Progenitor cell of endocrine pancreas (in vitro differentiated cells): ENCODE measurements at regions not wholly inside any gene's neighbourhood (a gene's known extent, or its start where the extent isn't known, plus 50 kb on each side); places are given as distances from the start of the nearest gene placed in this dataset.

Source experiments
- DNase-seq: peaks from one replicate; pipeline ENCODE4 v3.0.0; 2021; ENCODE audit warnings: low spot score; ENCODE audit not compliant: unreplicated experiment
- H3K27ac Mint-ChIP-seq: 2 replicates; pipeline ENCODE4 v1.8.0; 2021; ENCODE audit warnings: mild to moderate bottlenecking, moderate library complexity, mixed read lengths
- H3K27me3 Mint-ChIP-seq: 2 replicates; pipeline ENCODE4 v1.8.0; 2021; ENCODE audit warnings: mixed read lengths
- H3K36me3 Mint-ChIP-seq: 2 replicates; pipeline ENCODE4 v1.8.0; 2022; ENCODE audit warnings: mixed read lengths; ENCODE audit not compliant: insufficient read depth
- H3K4me1 Mint-ChIP-seq: 2 replicates; pipeline ENCODE4 v1.8.0; 2021; ENCODE audit warnings: low read depth, mixed read lengths
- H3K4me3 Mint-ChIP-seq: 2 replicates; pipeline ENCODE4 v1.8.0; 2021; ENCODE audit warnings: low read depth, mild to moderate bottlenecking, moderate library complexity, mixed read lengths
- H3K9me3 Mint-ChIP-seq: 2 replicates; pipeline ENCODE4 v1.8.0; 2021; ENCODE audit warnings: low read depth, mixed read lengths
- CTCF ChIP-seq: fragments of 200-600 bp; sonication (generic); IDR thresholded peaks from one replicate; pipeline ENCODE4 v1.5.0; 2021; ENCODE audit warnings: antibody characterized with exemption, mild to moderate bottlenecking; ENCODE audit not compliant: unreplicated experiment

- no peaks in the 10 kb centered on the region for H3K27me3 Mint-ChIP-seq
- peak overlapping the region; percentile 49 for H3K27ac Mint-ChIP-seq
- no peak for TF ChIP-seq CTCF
- peaks cover 33% of the 10 kb centered on the region for H3K4me1 Mint-ChIP-seq
- no peak for DNase-seq
- H3K4me3 Mint-ChIP-seq: no peak overlapping the region
- peaks cover 2% of the 10 kb centered on the region for H3K36me3 Mint-ChIP-seq
- peaks cover 12% of the 10 kb centered on the region for H3K9me3 Mint-ChIP-seq
Measured at GRCh38 chr10:35889971-35890675, 248.0 kb upstream of the FZD8 start.

- Mint-ChIP-seq H3K36me3 (peaks cover 2% of the 10 kb centered on the region), H3K27me3 (no peaks in the 10 kb centered on the region), H3K4me1 (peaks cover 42% of the 10 kb centered on the region), H3K4me3 (no peak overlapping the region), H3K9me3 (peaks cover 8% of the 10 kb centered on the region), H3K27ac (peak overlapping the region; percentile 49)
- no peak for DNase-seq
- no peak for TF ChIP-seq CTCF
Measured at GRCh38 chr10:35889226-35889625, 247.1 kb upstream of the FZD8 start.

- Mint-ChIP-seq H3K9me3 (peaks cover 3% of the 10 kb centered on the region), H3K4me3 (no peak overlapping the region), H3K4me1 (peaks cover 47% of the 10 kb centered on the region), H3K27me3 (peaks cover 3% of the 10 kb centered on the region), H3K27ac (no peak overlapping the region), H3K36me3 (peaks cover 2% of the 10 kb centered on the region)
- no peak for TF ChIP-seq CTCF
- DNase-seq: no peak
Measured at GRCh38 chr10:35888400-35888799, 246.3 kb upstream of the FZD8 start.

- Mint-ChIP-seq H3K27me3 (peaks cover 3% of the 10 kb centered on the region), H3K4me3 (no peak overlapping the region), H3K27ac (no peak overlapping the region), H3K9me3 (peaks cover 3% of the 10 kb centered on the region), H3K4me1 (peaks cover 47% of the 10 kb centered on the region), H3K36me3 (peaks cover 2% of the 10 kb centered on the region)
- DNase-seq: no peak
- TF ChIP-seq CTCF: no peak
Measured at GRCh38 chr10:35887685-35888084, 245.6 kb upstream of the FZD8 start.

- Mint-ChIP-seq H3K36me3 (peaks cover 2% of the 10 kb centered on the region), H3K4me1 (peaks cover 39% of the 10 kb centered on the region), H3K27me3 (peaks cover 3% of the 10 kb centered on the region), H3K27ac (peak overlapping the region; percentile 75), H3K4me3 (peak overlapping the region; percentile 22), H3K9me3 (peaks cover 3% of the 10 kb centered on the region)
- no peak for DNase-seq
- no peak for TF ChIP-seq CTCF
Measured at GRCh38 chr10:35885076-35885475, 243.0 kb upstream of the FZD8 start.
